AG09309 (cell line): ENCODE measurements at regions not wholly inside any gene's neighbourhood (a gene's known extent, or its start where the extent isn't known, plus 50 kb on each side); places are given as distances from the start of the nearest gene placed in this dataset.

Experiments
- DNase-seq: peaks from one replicate; pipeline ENCODE4 v3.0.0-alpha.2; 2010; ENCODE audit warnings: low read depth
- H3K4me3 ChIP-seq: 2 replicates; pipeline ENCODE4 v1.5.1; 2011; ENCODE audit warnings: mild to moderate bottlenecking, low read depth, low read length, moderate library complexity; ENCODE audit not compliant: control insufficient read depth
- TF ChIP-seq, protein P1 (sequence below): IDR thresholded peaks from 2 replicates; pipeline ENCODE4 v1.5.1; 2011; ENCODE audit warnings: mild to moderate bottlenecking, low read depth, low read length, inconsistent platforms; ENCODE audit not compliant: insufficient read depth, control insufficient read depth; ENCODE audit errors: missing control alignments

DNA sequence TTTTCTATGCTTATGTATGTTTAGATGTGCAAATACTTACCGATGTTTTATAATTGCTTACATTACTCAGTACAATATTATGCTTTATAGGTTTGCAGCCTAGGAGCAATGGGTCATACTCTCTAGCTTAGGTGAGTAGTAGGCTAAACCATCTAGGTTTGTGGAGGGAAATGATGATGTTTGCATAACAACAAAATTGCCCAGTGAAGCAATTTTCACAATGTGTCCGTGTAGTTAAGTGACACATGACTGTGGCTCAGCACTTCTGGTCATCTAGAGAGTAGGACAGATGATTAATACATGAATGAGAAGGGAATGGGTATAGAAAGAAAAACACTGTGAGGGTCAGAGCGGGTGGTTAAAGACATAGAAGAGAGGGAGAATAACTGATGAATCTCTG is 2116.2 kb upstream of the PIK3C3 start:
- TF ChIP-seq, protein P1, sequence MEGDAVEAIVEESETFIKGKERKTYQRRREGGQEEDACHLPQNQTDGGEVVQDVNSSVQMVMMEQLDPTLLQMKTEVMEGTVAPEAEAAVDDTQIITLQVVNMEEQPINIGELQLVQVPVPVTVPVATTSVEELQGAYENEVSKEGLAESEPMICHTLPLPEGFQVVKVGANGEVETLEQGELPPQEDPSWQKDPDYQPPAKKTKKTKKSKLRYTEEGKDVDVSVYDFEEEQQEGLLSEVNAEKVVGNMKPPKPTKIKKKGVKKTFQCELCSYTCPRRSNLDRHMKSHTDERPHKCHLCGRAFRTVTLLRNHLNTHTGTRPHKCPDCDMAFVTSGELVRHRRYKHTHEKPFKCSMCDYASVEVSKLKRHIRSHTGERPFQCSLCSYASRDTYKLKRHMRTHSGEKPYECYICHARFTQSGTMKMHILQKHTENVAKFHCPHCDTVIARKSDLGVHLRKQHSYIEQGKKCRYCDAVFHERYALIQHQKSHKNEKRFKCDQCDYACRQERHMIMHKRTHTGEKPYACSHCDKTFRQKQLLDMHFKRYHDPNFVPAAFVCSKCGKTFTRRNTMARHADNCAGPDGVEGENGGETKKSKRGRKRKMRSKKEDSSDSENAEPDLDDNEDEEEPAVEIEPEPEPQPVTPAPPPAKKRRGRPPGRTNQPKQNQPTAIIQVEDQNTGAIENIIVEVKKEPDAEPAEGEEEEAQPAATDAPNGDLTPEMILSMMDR, result no peak
- no peak for DNase-seq
- no peak overlapping the region for H3K4me3 ChIP-seq

DNA sequence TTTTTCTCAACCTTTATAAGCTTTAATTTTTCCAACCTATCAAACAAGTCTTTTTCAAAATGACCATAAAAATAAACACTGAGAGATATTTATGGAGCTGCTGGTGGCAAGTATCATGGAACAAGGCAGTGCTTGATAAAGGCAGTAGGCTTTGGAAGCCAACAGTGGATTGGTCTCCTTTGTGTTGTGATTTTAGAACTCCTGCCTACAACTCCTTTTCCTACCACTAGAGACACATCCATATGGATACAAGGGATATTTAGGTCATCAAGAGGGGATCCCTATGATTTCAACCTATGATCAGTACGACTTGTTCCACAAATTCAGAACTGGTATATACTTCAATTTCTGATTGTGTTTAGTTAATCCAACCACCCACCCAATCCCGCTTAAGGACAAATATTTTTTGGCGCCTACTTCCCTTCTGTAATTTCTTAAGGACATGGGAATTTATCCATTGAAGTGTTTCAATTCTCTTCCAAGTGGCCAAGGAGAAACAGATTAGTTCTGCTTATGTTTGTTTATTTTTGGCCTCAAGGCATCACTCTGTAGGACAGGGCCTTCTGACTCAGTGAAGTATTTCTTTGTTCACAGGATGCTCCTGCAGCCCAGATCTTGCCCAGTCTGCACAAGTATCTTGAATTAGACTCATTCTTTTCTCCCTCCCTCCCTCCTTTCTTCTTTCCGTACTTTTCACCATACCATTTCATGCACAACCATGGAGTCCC is 2119.6 kb upstream of the PIK3C3 start:
- TF ChIP-seq, protein P1, result no peak
- no peak for DNase-seq
- H3K4me3 ChIP-seq, result no peak overlapping the region

GRCh38 chr18:39834636-39835035 is 2120.4 kb upstream of the PIK3C3 start:
- DNase-seq, result no peak
- TF ChIP-seq, protein P1, result no peak

DNA sequence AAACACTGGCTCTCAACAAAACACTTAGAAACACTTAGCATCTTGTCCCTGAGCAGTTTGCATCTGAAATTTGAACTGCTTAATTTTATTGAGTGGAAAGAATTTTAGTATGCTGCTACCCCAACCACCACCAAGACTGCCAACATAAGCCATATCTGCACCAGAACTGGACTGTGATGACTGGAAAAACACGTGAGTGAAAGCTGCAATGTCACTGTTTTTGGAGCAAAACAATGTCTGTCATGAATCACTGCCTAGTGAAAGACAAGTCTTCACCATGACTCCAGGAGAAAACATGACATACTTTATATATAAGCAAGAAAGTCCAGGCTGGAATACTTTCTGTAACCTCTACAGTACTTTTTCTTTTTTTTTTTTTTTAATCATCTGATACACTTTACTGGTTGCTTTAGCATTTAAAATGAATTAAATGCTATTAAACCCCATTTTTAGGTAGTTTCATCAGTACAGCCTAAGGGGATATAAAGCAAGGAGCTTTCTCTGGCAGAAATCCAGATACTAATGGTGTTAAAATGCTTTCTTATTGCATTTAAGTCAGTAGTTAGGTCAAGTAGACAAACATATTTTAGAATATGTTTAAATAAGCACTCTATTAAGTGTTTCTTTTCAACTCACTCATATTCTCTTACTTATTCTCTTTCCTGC is 2129.4 kb upstream of the PIK3C3 start:
- TF ChIP-seq, protein P1, result no peak
- DNase-seq, result no peak
- H3K4me3 ChIP-seq, result no peak overlapping the region

More at GRCh38 chr18:39834636-39835035, 2120.4 kb upstream of the PIK3C3 start:
- no peak overlapping the region for H3K4me3 ChIP-seq

GRCh38 chr18:39806525-39806924 is 2148.5 kb upstream of the PIK3C3 start:
- no peak for DNase-seq

DNA sequence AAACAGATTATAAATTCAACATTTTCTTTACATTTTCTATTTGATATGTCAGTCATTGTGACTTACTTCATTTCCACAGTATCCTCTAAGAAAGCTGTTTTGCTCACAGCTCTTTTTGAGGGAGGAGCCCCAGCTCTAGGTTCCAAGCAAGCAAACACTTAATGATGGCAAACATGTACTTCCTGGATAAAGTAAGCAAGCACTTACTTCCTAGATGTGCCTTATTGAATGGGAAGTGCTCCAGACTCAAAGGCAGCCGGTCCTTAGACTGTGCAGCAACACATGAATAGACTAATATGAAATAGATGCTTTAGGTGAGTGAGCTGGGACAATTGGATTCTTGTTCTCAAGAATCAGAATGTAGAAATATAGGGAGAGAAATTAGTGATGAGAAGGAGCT is 2149.8 kb upstream of the PIK3C3 start:
- no peak overlapping the region for H3K4me3 ChIP-seq
- no peak for DNase-seq
- TF ChIP-seq, protein P1, result no peak

More at GRCh38 chr18:39806525-39806924, 2148.5 kb upstream of the PIK3C3 start:
- no peak overlapping the region for H3K4me3 ChIP-seq
- TF ChIP-seq, protein P1, result no peak
